HepG2 (cell line): ENCODE measurements at regions not wholly inside any gene's neighbourhood (a gene's known extent, or its start where the extent isn't known, plus 50 kb on each side); places are given as distances from the start of the nearest gene placed in this dataset.

ENCODE experiments used
- ATAC-seq: fragments of 200-7000 bp; cut with Tn5 transposase; 3 replicates; pipeline ENCODE4 v1.9.1; 2020; ENCODE audit warnings: mild to moderate bottlenecking, moderate library complexity
- BruUV-seq: library from RNA; stranded (reverse); fragments of 400-500 nt; replicated peaks from 2 replicates; lab custom pipeline; 2021; lab: Mats Ljungman, UMichigan
- CTCF ChIA-PET: fragments of 300-600 bp; formaldehyde crosslinking; extraction: SDS; loops from one replicate; lab custom pipeline; 2021; ENCODE audit warnings: low total read pairs, inconsistent platforms, low intra/inter-chr PET ratio; lab: Yijun Ruan, JAX
- POLR2A ChIA-PET: fragments of 350-600 bp; sonication (Branson Sonifier 250); formaldehyde crosslinking; loops from one replicate; lab custom pipeline; 2020; ENCODE audit warnings: antibody characterized with exemption, inconsistent platforms; lab: Yijun Ruan, JAX
- DNase-seq: peaks from one replicate; pipeline ENCODE4 v3.0.0-alpha.2; 2015; ENCODE audit warnings: low spot score
- FAIRE-seq: peaks from 3 replicates; lab custom pipeline; 2011; peaks lifted over from hg19 to GRCh38; lab: Jason Lieb, UNC
- H2AFZ ChIP-seq: one replicate; pipeline ENCODE4 v1.6.1; 2011; ENCODE audit warnings: low read length, inconsistent platforms
- H3K27ac ChIP-seq: fragments of 300-600 bp; 3 replicates; pipeline ENCODE4 v1.8.0; 2011; ENCODE audit warnings: mixed run types, mild to moderate bottlenecking, mixed read lengths, low read length, inconsistent platforms; ENCODE audit not compliant: insufficient read depth; ENCODE audit errors: extremely low read length
- H3K27me3 ChIP-seq, 2 experiments: fragments of 200-600 bp in 1 of 2; 2 replicates in 1 of 2; 3 replicates in 1 of 2; pipeline versions ENCODE4 v1.6.0 to v1.8.0; 2011; ENCODE audit warnings: low read length in 2 of 2, mild to moderate bottlenecking in 2 of 2, moderate library complexity in 2 of 2, inconsistent platforms in 1 of 2; ENCODE audit not compliant: insufficient read depth in 2 of 2, control insufficient read depth in 1 of 2
- H3K36me3 ChIP-seq, 2 experiments: fragments of 200-600 bp in 1 of 2; replicated peaks in 1 of 2; 2 replicates in 1 of 2; 3 replicates in 1 of 2; pipeline versions ENCODE4 v1.5.1 to v1.8.0; 2011; ENCODE audit warnings: low read length in 2 of 2, inconsistent platforms in 1 of 2; ENCODE audit not compliant: insufficient read depth in 2 of 2, control insufficient read depth in 1 of 2
- H3K4me1 ChIP-seq: 2 replicates; pipeline ENCODE4 v1.5.1; 2012; ENCODE audit warnings: low read length, inconsistent platforms; ENCODE audit not compliant: insufficient read depth
- H3K4me2 ChIP-seq: 2 replicates; pipeline ENCODE4 v1.6.0; 2011; ENCODE audit warnings: low read depth, low read length, inconsistent platforms
- H3K4me3 ChIP-seq, 3 experiments: fragments of 200-600 bp in 1 of 3; sonication (generic), shearing (Covaris generic) in 1 of 3; replicated peaks in 1 of 3; 2 replicates each; pipeline ENCODE4 v1.5.1; 2011 to 2016; ENCODE audit warnings: low read length in 3 of 3, inconsistent platforms in 2 of 3, low read depth in 2 of 3, mild to moderate bottlenecking in 2 of 3, control low read depth in 1 of 3, mixed read lengths in 1 of 3; ENCODE audit not compliant: insufficient read depth in 1 of 3
- H3K79me2 ChIP-seq: one replicate; pipeline ENCODE4 v1.6.1; 2011; ENCODE audit warnings: low read length, inconsistent platforms; ENCODE audit not compliant: insufficient read depth
- H3K9ac ChIP-seq: 2 replicates; pipeline ENCODE4 v1.6.0; 2011; ENCODE audit warnings: mild to moderate bottlenecking, low read depth, low read length, inconsistent platforms; ENCODE audit not compliant: insufficient read depth
- H3K9me3 ChIP-seq: 2 replicates; pipeline ENCODE4 v1.5.1; 2012; ENCODE audit warnings: mild to moderate bottlenecking, low read length
- H4K20me1 ChIP-seq: 2 replicates; pipeline ENCODE4 v1.6.0; 2011; ENCODE audit warnings: inconsistent platforms, mild to moderate bottlenecking, low read length, moderate library complexity; ENCODE audit not compliant: insufficient read depth
- ATF7 ChIP-seq, 2 experiments: fragments of 450-650 bp in 1 of 2; sonication (generic) in 1 of 2; formaldehyde crosslinking in 1 of 2; IDR thresholded peaks; 2 replicates each; pipeline versions ENCODE4 v1.4.0 to v1.6.1; 2016 to 2020; ENCODE audit warnings: antibody characterized with exemption in 1 of 2, mild to moderate bottlenecking in 1 of 2, missing genetic modification reagents in 1 of 2
- BHLHE40 ChIP-seq: IDR thresholded peaks from 2 replicates; pipeline ENCODE4 v1.6.1; 2011; ENCODE audit warnings: low read length, improper control_type of control experiment
- CEBPB ChIP-seq: IDR thresholded peaks from 2 replicates; pipeline ENCODE4 v1.6.1; 2011; ENCODE audit warnings: low read depth, low read length, improper control_type of control experiment, borderline replicate concordance
- FLYWCH1 ChIP-seq: sonication (generic); formaldehyde crosslinking; IDR thresholded peaks from 2 replicates; pipeline ENCODE4 v1.8.1; 2023; ENCODE audit warnings: mild to moderate bottlenecking, missing genetic modification reagents
- FOXM1 ChIP-seq: sonication (generic); formaldehyde crosslinking; IDR thresholded peaks from 2 replicates; pipeline ENCODE4 v1.5.0; 2020; ENCODE audit warnings: missing genetic modification reagents
- KLF13 ChIP-seq: sonication (generic); formaldehyde crosslinking; IDR thresholded peaks from 2 replicates; pipeline ENCODE4 v1.4.0; 2020; ENCODE audit warnings: mild to moderate bottlenecking, missing genetic modification reagents
- MLX ChIP-seq: IDR thresholded peaks from 2 replicates; pipeline ENCODE4 v1.6.1; 2016
- MNT ChIP-seq: fragments of 450-650 bp; IDR thresholded peaks from 2 replicates; pipeline ENCODE4 v1.6.1; 2016
- ZNF274 ChIP-seq: sonication (generic); formaldehyde crosslinking; IDR thresholded peaks from 2 replicates; pipeline ENCODE4 v1.5.1; 2020; ENCODE audit warnings: mild to moderate bottlenecking, missing genetic modification reagents
- ZNF33A ChIP-seq: sonication (generic); formaldehyde crosslinking; IDR thresholded peaks from 2 replicates; pipeline ENCODE4 v1.5.1; 2020; ENCODE audit warnings: missing genetic modification reagents, mild to moderate bottlenecking, moderate library complexity, borderline replicate concordance
- ZNF616 ChIP-seq: sonication (generic); formaldehyde crosslinking; IDR thresholded peaks from 2 replicates; pipeline ENCODE4 v1.5.0; 2020; ENCODE audit warnings: low read depth, mild to moderate bottlenecking, missing genetic modification reagents
- WGBS: methylation state at CpG from one replicate; pipeline ENCODE4 v1.1.6; 2017; ENCODE audit warnings: low lambda C conversion rate; 5-methylcytosine and 5-hydroxymethylcytosine counted together
- in situ Hi-C: cut with HindIII; loops from 2 replicates; pipeline ENCODE4 v1.10.0; 2017; ENCODE audit warnings: low pct_unique_long_range_greater_than_20kb; ENCODE audit not compliant: extremely low pct_ligation_motif_present
- intact Hi-C: fragments of 100-400 bp; cut with micrococcal nuclease; formaldehyde crosslinking; loops from one replicate; pipeline ENCODE4 v1.10.0; 2022; ENCODE audit not compliant: unreplicated experiment

DNA sequence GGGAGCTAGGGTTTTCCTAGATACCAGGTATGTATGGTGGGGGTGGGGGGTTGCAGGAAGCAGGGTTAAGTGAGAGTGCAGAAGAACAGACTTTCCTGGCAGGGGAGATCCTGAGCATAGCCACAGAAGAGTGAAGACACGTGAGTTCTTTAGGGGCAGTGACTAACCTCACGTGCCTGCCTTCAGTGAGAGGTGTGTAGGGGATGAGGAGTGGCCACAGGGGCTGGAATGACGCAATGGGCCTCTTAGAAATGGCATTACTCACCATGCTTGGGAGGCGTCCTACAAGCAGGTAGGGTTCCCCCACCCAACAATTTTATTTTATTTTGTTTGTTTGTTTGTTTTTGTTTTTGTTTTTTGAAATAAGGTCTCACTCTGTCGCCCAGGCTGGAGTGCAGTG, 698.6 kb upstream of the NRP1 start:
- WGBS: 5% methylated on average over 5 of the region's 5 CpGs
- no peaks in the 10 kb centered on the region for H3K4me1 ChIP-seq
- H2AFZ ChIP-seq: no peak overlapping the region
- H3K27me3 ChIP-seq: no peaks in the 10 kb centered on the region
- no peak for DNase-seq
- no TSS peak for BruUV-seq
- no peak overlapping the region for H3K4me3 ChIP-seq
- POLR2A ChIA-PET: no interaction called here
- CTCF ChIA-PET: no interaction called here
- H3K4me2 ChIP-seq: no peak overlapping the region
- H3K27ac ChIP-seq: no peak overlapping the region
- H3K79me2 ChIP-seq: no peaks in the 10 kb centered on the region
- no peak overlapping the region for H3K9ac ChIP-seq
- in situ Hi-C loops: no loop called here
- no peaks in the 10 kb centered on the region for H3K9me3 ChIP-seq
- TF ChIP-seq FOXM1 (CRISPR knock-in tag) (no peak), ZNF33A (CRISPR knock-in tag) (no peak), MLX (no peak), ZNF616 (CRISPR knock-in tag) (no peak), MNT (peak; percentile 60), CEBPB (0 out of 2 replicates have a peak, but pooled peaks have one; percentile 30), KLF13 (CRISPR knock-in tag) (no peak), BHLHE40 (peak; percentile 65), ZNF274 (CRISPR knock-in tag) (no peak), FLYWCH1 (CRISPR knock-in tag) (no peak), ATF7 (IDR thresholded peaks at IDR 0.05) (0 out of 2 replicates have a peak, but pooled peaks have one; percentile 5), ATF7 (CRISPR knock-in tag; IDR thresholded peaks at IDR 0.05) (no peak)
- TF ChIP-seq, all 625 proteins: peak for 4
- Histone ChIP-seq H4K20me1 (no peaks in the 10 kb centered on the region), H3K36me3 (no peaks in the 10 kb centered on the region)
- intact Hi-C loops: no loop called here
- FAIRE-seq: no peak
- no peak for ATAC-seq
